ENCODE measurements at regions not wholly inside any gene's neighbourhood (a gene's known extent, or its start where the extent isn't known, plus 50 kb on each side); places are given as distances from the start of the nearest gene placed in this dataset.

- H2AK9ac ChIP-seq (replicated peaks; ENCODE audit: low read depth, low read length, poor library complexity) = no peak overlapping the region
- TF ChIP-seq MXI1 (IDR thresholded peaks at IDR 0.05; ENCODE audit: borderline replicate concordance, low read depth, low read length) (no peak), MAZ (IDR thresholded peaks at IDR 0.05; ENCODE audit: borderline replicate concordance, low read depth, low read length) (no peak), RCOR1 (IDR thresholded peaks at IDR 0.05; ENCODE audit: insufficient replicate concordance, low read length) (no peak), RAD21 (IDR thresholded peaks at IDR 0.05; ENCODE audit: low read length) (no peak), ELK1 (IDR thresholded peaks at IDR 0.05; ENCODE audit: borderline replicate concordance, low read depth, low read length) (no peak), POLR2A (IDR thresholded peaks at IDR 0.05; ENCODE audit: low read depth, low read length) (no peak), NFE2L2 (IDR thresholded peaks at IDR 0.05; ENCODE audit: low read depth, low read length) (no peak), FOS (IDR thresholded peaks at IDR 0.05; ENCODE audit: low read depth, low read length) (no peak), CEBPB (IDR thresholded peaks at IDR 0.05; ENCODE audit: low read depth, low read length) (no peak), USF2 (IDR thresholded peaks at IDR 0.05; ENCODE audit: low read depth, low read length) (no peak), CTCF (conservative IDR thresholded peaks at IDR 0.05; ENCODE audit: low read depth, low read length) (no peak), MAFK (IDR thresholded peaks at IDR 0.05; ENCODE audit: low read depth, low read length) (no peak), BHLHE40 (IDR thresholded peaks at IDR 0.05; ENCODE audit: low read depth, low read length) (no peak)
- H4K91ac ChIP-seq (ENCODE audit: insufficient read depth, low read depth, low read length) = no peak overlapping the region
- no peak overlapping the region for H4K5ac ChIP-seq (ENCODE audit: low read depth, low read length)
- H3K9ac ChIP-seq (ENCODE audit: low read depth, low read length) = no peak overlapping the region
- H3K4ac ChIP-seq (ENCODE audit: low read depth, low read length) = no peak overlapping the region
- no peaks in the 10 kb centered on the region for H3K9me1 ChIP-seq (ENCODE audit: insufficient read depth, low read length)
- no peaks in the 10 kb centered on the region for H3K27me3 ChIP-seq (ENCODE audit: control insufficient read depth, insufficient read depth, low read length)
- no peak overlapping the region for H2AK5ac ChIP-seq (ENCODE audit: low read depth, low read length)
- H2BK120ac ChIP-seq (ENCODE audit: low read depth, low read length) = no peak overlapping the region
- POLR2A ChIA-PET (ENCODE audit: unreplicated experiment) = no interaction called here
- in situ Hi-C loops (cut with MboI; ENCODE audit: low sequenced_read_pairs) = no loop called here
- no peaks in the 10 kb centered on the region for H3K79me1 ChIP-seq (ENCODE audit: low read depth in 1 of 2, low read length in 2 of 2)
- BruUV-seq (replicated peaks) = no TSS peak
- no peak overlapping the region for H3K23ac ChIP-seq (ENCODE audit: low read depth, low read length)
- H3K4me1 ChIP-seq (ENCODE audit: control insufficient read depth, insufficient read depth, low read length) = no peaks in the 10 kb centered on the region
- H3K56ac ChIP-seq (ENCODE audit: extremely low read depth, insufficient read depth, low read length) = no peak overlapping the region
- H4K20me1 ChIP-seq (ENCODE audit: insufficient read depth, low read length) = no peaks in the 10 kb centered on the region
- H2BK5ac ChIP-seq (ENCODE audit: low read depth, low read length, poor library complexity, severe bottlenecking) = no peak overlapping the region
- H3K14ac ChIP-seq (replicated peaks; ENCODE audit: low read depth, low read length) = no peak overlapping the region
- intact Hi-C loops (cut with micrococcal nuclease) = no loop called here
- no peak overlapping the region for H3K4me2 ChIP-seq (ENCODE audit: low read depth, low read length)
- no peak overlapping the region for H2BK15ac ChIP-seq (ENCODE audit: low read depth, low read length)
- no peak overlapping the region for H3K18ac ChIP-seq (ENCODE audit: low read depth, low read length)
- H4K8ac ChIP-seq (ENCODE audit: low read depth in 2 of 2, low read length in 2 of 2) = no peak overlapping the region
- DNase-seq (no peak), ATAC-seq (ENCODE audit: low read depth) (no peak)
- no peak overlapping the region for H3K4me3 ChIP-seq (ENCODE audit: insufficient read depth, low read depth, low read length)
- CTCF ChIA-PET = no interaction called here
- no peak overlapping the region for H2BK20ac ChIP-seq (ENCODE audit: low read depth, low read length)
- no peaks in the 10 kb centered on the region for H3K9me3 ChIP-seq (ENCODE audit: control insufficient read depth, insufficient read depth, low read length)
- H3K36me3 ChIP-seq (ENCODE audit: control insufficient read depth, insufficient read depth, low read length) = no peaks in the 10 kb centered on the region
- no CpG with 5 or more reads among the region's 1 CpG for WGBS, 2 experiments (ENCODE audit: extremely low coverage in 2 of 2, insufficient read length in 1 of 2)
- dilution Hi-C loops (cut with HindIII; ENCODE audit: low sequenced_read_pairs, unreplicated experiment) = no loop called here
- no peak overlapping the region for H3K27ac ChIP-seq (ENCODE audit: insufficient read depth, low read length)
- no peak overlapping the region for H2AFZ ChIP-seq (replicated peaks; ENCODE audit: low read length, poor library complexity)
Observed at GRCh38 chr4:112923516-112923915, 125.9 kb upstream of the ANK2 start.

Measured in IMR-90 (cell line).